ENCODE measurements at regions not wholly inside any gene's neighbourhood (a gene's known extent, or its start where the extent isn't known, plus 50 kb on each side); places are given as distances from the start of the nearest gene placed in this dataset.

DNA sequence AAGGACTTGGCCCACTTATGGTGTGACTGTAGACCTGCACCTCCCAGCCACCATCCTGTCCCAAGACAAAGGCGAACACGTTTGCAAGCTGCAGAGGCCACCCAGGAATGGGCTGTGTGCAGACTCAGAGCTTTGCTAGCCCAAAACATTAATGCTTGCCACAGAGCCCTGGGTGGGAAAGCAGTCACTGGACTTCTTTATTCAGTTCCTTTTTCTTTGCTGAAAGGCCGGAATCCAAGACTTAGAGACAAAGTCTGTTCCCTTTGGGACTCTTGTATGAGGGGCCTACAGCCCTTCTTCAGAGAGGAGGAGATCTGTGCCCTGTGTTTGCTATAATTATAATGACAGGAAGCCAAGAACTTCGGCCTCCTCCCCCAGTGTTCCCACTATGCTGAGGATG is 167.8 kb downstream of the DLEU7 start:
- TF ChIP-seq, protein P1, sequence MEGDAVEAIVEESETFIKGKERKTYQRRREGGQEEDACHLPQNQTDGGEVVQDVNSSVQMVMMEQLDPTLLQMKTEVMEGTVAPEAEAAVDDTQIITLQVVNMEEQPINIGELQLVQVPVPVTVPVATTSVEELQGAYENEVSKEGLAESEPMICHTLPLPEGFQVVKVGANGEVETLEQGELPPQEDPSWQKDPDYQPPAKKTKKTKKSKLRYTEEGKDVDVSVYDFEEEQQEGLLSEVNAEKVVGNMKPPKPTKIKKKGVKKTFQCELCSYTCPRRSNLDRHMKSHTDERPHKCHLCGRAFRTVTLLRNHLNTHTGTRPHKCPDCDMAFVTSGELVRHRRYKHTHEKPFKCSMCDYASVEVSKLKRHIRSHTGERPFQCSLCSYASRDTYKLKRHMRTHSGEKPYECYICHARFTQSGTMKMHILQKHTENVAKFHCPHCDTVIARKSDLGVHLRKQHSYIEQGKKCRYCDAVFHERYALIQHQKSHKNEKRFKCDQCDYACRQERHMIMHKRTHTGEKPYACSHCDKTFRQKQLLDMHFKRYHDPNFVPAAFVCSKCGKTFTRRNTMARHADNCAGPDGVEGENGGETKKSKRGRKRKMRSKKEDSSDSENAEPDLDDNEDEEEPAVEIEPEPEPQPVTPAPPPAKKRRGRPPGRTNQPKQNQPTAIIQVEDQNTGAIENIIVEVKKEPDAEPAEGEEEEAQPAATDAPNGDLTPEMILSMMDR (IDR thresholded peaks at IDR 0.05 in 8 of 11, conservative IDR thresholded peaks at IDR 0.05 in 3 of 11), result no peak
- TF ChIP-seq POLR2A (IDR thresholded peaks at IDR 0.05), result no peak
